HEK293 (cell line): ENCODE measurements at regions not wholly inside any gene's neighbourhood (a gene's known extent, or its start where the extent isn't known, plus 50 kb on each side); places are given as distances from the start of the nearest gene placed in this dataset.

Source experiments
- CTCF ChIA-PET: fragments of 350-600 bp; formaldehyde crosslinking; extraction: SDS; loops from one replicate; lab custom pipeline; 2021; ENCODE audit warnings: antibody characterized with exemption; lab: Yijun Ruan, JAX
- POLR2A ChIA-PET: fragments of 300-600 bp; formaldehyde crosslinking; extraction: SDS; loops from one replicate; lab custom pipeline; 2020; ENCODE audit warnings: antibody characterized with exemption, inconsistent platforms; lab: Yijun Ruan, JAX
- H3K27ac ChIP-seq: fragments of 200-500 bp; sonication (Bioruptor generic); 2 replicates; pipeline ENCODE4 v1.5.1; 2014; ENCODE audit warnings: low read depth, low read length, control low read depth, inconsistent platforms; ENCODE audit errors: extremely low read depth
- H3K36me3 ChIP-seq, 2 experiments: fragments of 200-500 bp in 1 of 2; sonication (Bioruptor generic) in 1 of 2; 1 replicate in 1 of 2; 2 replicates in 1 of 2; pipeline ENCODE4 v1.5.1; 2014 to 2017; ENCODE audit warnings: inconsistent platforms in 2 of 2, low read length in 2 of 2; ENCODE audit not compliant: control insufficient read depth in 2 of 2, insufficient read depth in 1 of 2
- H3K4me1 ChIP-seq: fragments of 200-500 bp; sonication (Bioruptor generic); 2 replicates; pipeline ENCODE4 v1.5.1; 2014; ENCODE audit warnings: mild to moderate bottlenecking, low read length, inconsistent platforms; ENCODE audit not compliant: control insufficient read depth, insufficient read depth
- H3K4me3 ChIP-seq: 2 replicates; pipeline ENCODE4 v1.5.1; 2011; ENCODE audit warnings: low read depth, mild to moderate bottlenecking, control low read depth, low read length, moderate library complexity
- H3K9me3 ChIP-seq: fragments of 200-500 bp; sonication (Bioruptor generic); 2 replicates; pipeline ENCODE4 v1.5.1; 2014; ENCODE audit warnings: low read depth, low read length, inconsistent platforms; ENCODE audit not compliant: control insufficient read depth, insufficient read depth
- GLI4 ChIP-seq: fragments of 450-650 bp; formaldehyde crosslinking; IDR thresholded peaks from 2 replicates; pipeline ENCODE4 v1.5.1; 2016; ENCODE audit warnings: missing biosample characterization, missing genetic modification characterization
- IKZF3 ChIP-seq: fragments of 450-650 bp; IDR thresholded peaks from 2 replicates; pipeline ENCODE4 v1.5.0; 2018; ENCODE audit warnings: missing biosample characterization, mild to moderate bottlenecking, missing genetic modification characterization, moderate library complexity
- KLF10 ChIP-seq: fragments of 450-650 bp; IDR thresholded peaks from 2 replicates; pipeline ENCODE4 v1.5.1; 2018; ENCODE audit warnings: missing biosample characterization, mild to moderate bottlenecking, missing genetic modification characterization
- KLF9 ChIP-seq: fragments of 450-650 bp; formaldehyde crosslinking; IDR thresholded peaks from 2 replicates; pipeline ENCODE4 v1.5.1; 2016; ENCODE audit warnings: missing biosample characterization, missing genetic modification characterization, low read depth
- OVOL3 ChIP-seq: fragments of 450-650 bp; formaldehyde crosslinking; IDR thresholded peaks from 2 replicates; pipeline ENCODE4 v1.5.1; 2016; ENCODE audit warnings: missing biosample characterization, missing genetic modification characterization
- PRDM10 ChIP-seq: fragments of 450-650 bp; formaldehyde crosslinking; IDR thresholded peaks from 2 replicates; pipeline ENCODE4 v1.5.1; 2016; ENCODE audit warnings: missing biosample characterization, missing genetic modification characterization
- PRDM2 ChIP-seq: fragments of 450-650 bp; formaldehyde crosslinking; IDR thresholded peaks from 2 replicates; pipeline ENCODE4 v1.5.1; 2016; ENCODE audit warnings: missing biosample characterization, missing genetic modification characterization, borderline replicate concordance
- YY1 ChIP-seq: fragments of 450-650 bp; formaldehyde crosslinking; IDR thresholded peaks from 2 replicates; pipeline ENCODE4 v1.5.1; 2018; ENCODE audit warnings: missing biosample characterization, missing genetic modification characterization
- ZBTB1 ChIP-seq: fragments of 450-650 bp; formaldehyde crosslinking; IDR thresholded peaks from 2 replicates; pipeline ENCODE4 v1.5.1; 2016; ENCODE audit warnings: missing biosample characterization, missing genetic modification characterization
- ZBTB11 ChIP-seq: fragments of 450-650 bp; formaldehyde crosslinking; conservative IDR thresholded peaks from 2 replicates; pipeline ENCODE4 v1.5.1; 2016; ENCODE audit warnings: low read depth, missing biosample characterization, missing genetic modification characterization
- ZNF311 ChIP-seq: fragments of 450-650 bp; formaldehyde crosslinking; IDR thresholded peaks from 2 replicates; pipeline ENCODE4 v1.5.1; 2017; ENCODE audit warnings: missing biosample characterization, missing genetic modification characterization, borderline replicate concordance
- ZNF354C ChIP-seq: fragments of 450-650 bp; formaldehyde crosslinking; IDR thresholded peaks from 2 replicates; pipeline ENCODE4 v1.5.1; 2016; ENCODE audit warnings: missing biosample characterization, missing genetic modification characterization, low read depth, borderline replicate concordance
- ZNF416 ChIP-seq: fragments of 450-650 bp; formaldehyde crosslinking; IDR thresholded peaks from 2 replicates; pipeline ENCODE4 v1.5.1; 2016; ENCODE audit warnings: missing biosample characterization, missing genetic modification characterization
- ZNF433 ChIP-seq: fragments of 450-650 bp; formaldehyde crosslinking; IDR thresholded peaks from 2 replicates; pipeline ENCODE4 v1.5.1; 2016; ENCODE audit warnings: missing biosample characterization, missing genetic modification characterization, low read depth
- ZNF513 ChIP-seq: fragments of 450-650 bp; IDR thresholded peaks from 2 replicates; pipeline ENCODE4 v1.5.1; 2018; ENCODE audit warnings: missing biosample characterization, missing genetic modification characterization
- ZNF639 ChIP-seq: fragments of 450-650 bp; formaldehyde crosslinking; IDR thresholded peaks from 2 replicates; pipeline ENCODE4 v1.5.1; 2016; ENCODE audit warnings: missing biosample characterization, missing genetic modification characterization
- ZNF701 ChIP-seq: fragments of 450-650 bp; formaldehyde crosslinking; IDR thresholded peaks from 2 replicates; pipeline ENCODE4 v1.5.1; 2016; ENCODE audit warnings: missing biosample characterization, missing genetic modification characterization
- ZNF76 ChIP-seq: fragments of 450-650 bp; formaldehyde crosslinking; IDR thresholded peaks from 2 replicates; pipeline ENCODE4; 2016; ENCODE audit warnings: low read depth, missing biosample characterization, missing genetic modification characterization, borderline replicate concordance
- ZNF792 ChIP-seq: fragments of 450-650 bp; formaldehyde crosslinking; IDR thresholded peaks from 2 replicates; pipeline ENCODE4 v1.5.1; 2016; ENCODE audit warnings: missing biosample characterization, missing genetic modification characterization

- no peak for TF ChIP-seq ZNF639
- TF ChIP-seq ZNF513 (tag by site-specific recombination): no peak
- no peak for TF ChIP-seq KLF9
- no peak for TF ChIP-seq PRDM10 (tag by site-specific recombination)
- TF ChIP-seq OVOL3 (tag by site-specific recombination): no peak
- no peak for TF ChIP-seq KLF10
- TF ChIP-seq ZNF792 (tag by site-specific recombination): no peak
- TF ChIP-seq ZNF76 (tag by site-specific recombination): no peak
- TF ChIP-seq ZNF416 (tag by site-specific recombination): no peak
- no peak for TF ChIP-seq ZNF433 (tag by site-specific recombination)
- no peak for TF ChIP-seq ZNF701
- TF ChIP-seq ZBTB1 (tag by site-specific recombination): no peak
- TF ChIP-seq ZNF354C: no peak
- TF ChIP-seq IKZF3 (tag by site-specific recombination): no peak
- TF ChIP-seq ZNF311 (tag by site-specific recombination): no peak
- no peak for TF ChIP-seq YY1 (tag by site-specific recombination)
- no peak for TF ChIP-seq ZBTB11 (tag by site-specific recombination)
- no peak for TF ChIP-seq PRDM2 (tag by site-specific recombination)
- TF ChIP-seq GLI4 (tag by site-specific recombination): no peak
- Histone ChIP-seq H3K4me1 (peaks cover 5% of the 10 kb centered on the region; the same call in 1 of the 2 replicates), H3K36me3 (peaks cover 0 to 5% of the 10 kb centered on the region in 2 experiments; a peak in 1 of 3 replicates), H3K4me3 (no peak overlapping the region), H3K9me3 (no peaks in the 10 kb centered on the region), H3K27ac (no peak overlapping the region)
- CTCF ChIA-PET: interaction anchor here (0.7 kb wide), 1 partner anchor 11 kb away, joined by 3 read pairs; no protein-coding TSS in a partner anchor
- POLR2A ChIA-PET: interaction anchor here (0.7 kb wide), 1 partner anchor 75 kb away, joined by 4 read pairs; no protein-coding TSS in a partner anchor
Observed at GRCh38 chr2:74063486-74063885, 78.8 kb downstream of the TET3 start.
